ENCODE measurements at regions not wholly inside any gene's neighbourhood (a gene's known extent, or its start where the extent isn't known, plus 50 kb on each side); places are given as distances from the start of the nearest gene placed in this dataset.
"Not testable (repeated sequence)": the region's sequence is repeated elsewhere in the genome, so short reads cannot be mapped to it uniquely, and the experiment has no call there.

- no peak overlapping the region for H3K4me2 ChIP-seq
These were observed 568.8 kb downstream of the INSC start for GRCh38 chr11:15683528-15683927.

GRCh38 chr11:15685306-15685705 is 570.6 kb downstream of the INSC start:
- Histone ChIP-seq H3K4me3 (no peak overlapping the region), H3K4me1 (ENCODE audit: insufficient read depth) (no peaks in the 10 kb centered on the region), H3K36me3 (replicated peaks; ENCODE audit: insufficient read depth, low read depth) (no peaks in the 10 kb centered on the region), H3K79me2 (no peaks in the 10 kb centered on the region), H3K27me3 (no peaks in the 10 kb centered on the region), H3K27ac (no peak overlapping the region), H3K4me2 (no peak overlapping the region), H3K9me3 (ENCODE audit: low read depth) (no peaks in the 10 kb centered on the region), H2AFZ (no peak overlapping the region), H3K9me2 (replicated peaks; ENCODE audit: insufficient read depth) (no peaks in the 10 kb centered on the region), H4K20me1 (ENCODE audit: insufficient read depth, poor library complexity, severe bottlenecking) (no peaks in the 10 kb centered on the region)
- no peak for DNase-seq (ENCODE audit: low spot score)
- 62% methylated on average over 3 of the region's 3 CpGs for WGBS (ENCODE audit: low lambda C conversion rate, missing lambda C conversion rate)
- TF ChIP-seq EZH2 (IDR thresholded peaks at IDR 0.05; ENCODE audit: borderline replicate concordance) (no peak), EZH2phosphoT487 (IDR thresholded peaks at IDR 0.05; ENCODE audit: low read depth, severe bottlenecking, unreplicated experiment) (no peak), CTCF (IDR thresholded peaks at IDR 0.05; ENCODE audit: poor library complexity) (no peak)

More at GRCh38 chr11:15683528-15683927, 568.8 kb downstream of the INSC start:
- Histone ChIP-seq H3K9me3 (ENCODE audit: low read depth) (no peaks in the 10 kb centered on the region), H3K27me3 (no peaks in the 10 kb centered on the region), H2AFZ (no peak overlapping the region), H3K4me3 (no peak overlapping the region), H4K20me1 (ENCODE audit: insufficient read depth, poor library complexity, severe bottlenecking) (no peaks in the 10 kb centered on the region), H3K9me2 (replicated peaks; ENCODE audit: insufficient read depth) (no peaks in the 10 kb centered on the region), H3K79me2 (no peaks in the 10 kb centered on the region), H3K27ac (no peak overlapping the region), H3K4me1 (ENCODE audit: insufficient read depth) (no peaks in the 10 kb centered on the region), H3K36me3 (replicated peaks; ENCODE audit: insufficient read depth, low read depth) (no peaks in the 10 kb centered on the region)
- no peak for TF ChIP-seq EZH2phosphoT487 (IDR thresholded peaks at IDR 0.05; ENCODE audit: low read depth, severe bottlenecking, unreplicated experiment)
- TF ChIP-seq CTCF (IDR thresholded peaks at IDR 0.05; ENCODE audit: poor library complexity): no peak
- no peak for TF ChIP-seq EZH2 (IDR thresholded peaks at IDR 0.05; ENCODE audit: borderline replicate concordance)
- DNase-seq (ENCODE audit: low spot score): no peak

GRCh38 chr11:15686259-15686658 is 571.5 kb downstream of the INSC start:
- not testable (repeated sequence) for H3K4me3 ChIP-seq; H3K9me3 ChIP-seq (ENCODE audit: low read depth); H3K27me3 ChIP-seq; DNase-seq (ENCODE audit: low spot score); H3K79me2 ChIP-seq; H3K36me3 ChIP-seq (replicated peaks; ENCODE audit: insufficient read depth, low read depth); H4K20me1 ChIP-seq (ENCODE audit: insufficient read depth, poor library complexity, severe bottlenecking); H3K27ac ChIP-seq; H3K4me2 ChIP-seq; H2AFZ ChIP-seq; H3K4me1 ChIP-seq (ENCODE audit: insufficient read depth); H3K9me2 ChIP-seq (replicated peaks; ENCODE audit: insufficient read depth)
- WGBS (ENCODE audit: low lambda C conversion rate, missing lambda C conversion rate): 95% methylated on average over 12 of the region's 16 CpGs

GRCh38 chr11:15687342-15687741 is 572.6 kb downstream of the INSC start:
- no peak overlapping the region for H2AFZ ChIP-seq
- DNase-seq (ENCODE audit: low spot score): no peak
- H3K9me3 ChIP-seq (ENCODE audit: low read depth): no peaks in the 10 kb centered on the region
- TF ChIP-seq CTCF (IDR thresholded peaks at IDR 0.05; ENCODE audit: poor library complexity) (no peak), EZH2phosphoT487 (IDR thresholded peaks at IDR 0.05; ENCODE audit: low read depth, severe bottlenecking, unreplicated experiment) (no peak)
- WGBS (ENCODE audit: low lambda C conversion rate, missing lambda C conversion rate): 91% methylated on average over 2 of the region's 2 CpGs
- no peaks in the 10 kb centered on the region for H4K20me1 ChIP-seq (ENCODE audit: insufficient read depth, poor library complexity, severe bottlenecking)
- no peaks in the 10 kb centered on the region for H3K4me1 ChIP-seq (ENCODE audit: insufficient read depth)
- no peaks in the 10 kb centered on the region for H3K36me3 ChIP-seq (replicated peaks; ENCODE audit: insufficient read depth, low read depth)
- no peak overlapping the region for H3K27ac ChIP-seq
- no peaks in the 10 kb centered on the region for H3K9me2 ChIP-seq (replicated peaks; ENCODE audit: insufficient read depth)
- no peaks in the 10 kb centered on the region for H3K79me2 ChIP-seq
- no peak overlapping the region for H3K4me3 ChIP-seq
- H3K27me3 ChIP-seq: no peaks in the 10 kb centered on the region
- H3K4me2 ChIP-seq: no peak overlapping the region
